ENCODE measurements at regions not wholly inside any gene's neighbourhood (a gene's known extent, or its start where the extent isn't known, plus 50 kb on each side); places are given as distances from the start of the nearest gene placed in this dataset.
"Not testable (repeated sequence)": the region's sequence is repeated elsewhere in the genome, so short reads cannot be mapped to it uniquely, and the experiment has no call there.

DNA sequence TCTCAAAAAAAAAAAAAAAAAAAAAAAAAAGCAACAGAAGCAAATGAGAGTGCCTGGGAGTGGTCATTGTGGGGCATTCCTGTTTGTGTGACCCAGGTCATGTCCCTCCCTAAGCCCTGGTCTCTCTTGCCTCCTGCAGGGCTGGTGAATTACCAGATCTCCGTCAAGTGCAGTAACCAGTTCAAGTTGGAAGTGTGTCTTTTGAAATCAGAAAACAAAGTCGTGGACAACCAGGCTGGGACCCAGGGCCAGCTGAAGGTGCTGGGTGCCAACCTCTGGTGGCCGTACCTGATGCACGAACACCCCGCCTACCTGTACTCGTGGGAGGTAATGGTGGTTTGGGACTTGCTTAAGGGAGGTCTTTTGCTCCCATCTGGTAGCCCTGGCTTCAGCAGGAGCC lies 1362.0 kb downstream of the CDH12 start:
- in situ Hi-C loops (cut with HindIII; ENCODE audit: low pct_ligation_motif_present, low sequenced_read_pairs); H3K4me3 ChIP-seq (ENCODE audit: low read depth, low read length); H3K36me3 ChIP-seq (replicated peaks); DNase-seq; H3K27me3 ChIP-seq (replicated peaks); H3K27ac ChIP-seq: not testable (repeated sequence)

DNA sequence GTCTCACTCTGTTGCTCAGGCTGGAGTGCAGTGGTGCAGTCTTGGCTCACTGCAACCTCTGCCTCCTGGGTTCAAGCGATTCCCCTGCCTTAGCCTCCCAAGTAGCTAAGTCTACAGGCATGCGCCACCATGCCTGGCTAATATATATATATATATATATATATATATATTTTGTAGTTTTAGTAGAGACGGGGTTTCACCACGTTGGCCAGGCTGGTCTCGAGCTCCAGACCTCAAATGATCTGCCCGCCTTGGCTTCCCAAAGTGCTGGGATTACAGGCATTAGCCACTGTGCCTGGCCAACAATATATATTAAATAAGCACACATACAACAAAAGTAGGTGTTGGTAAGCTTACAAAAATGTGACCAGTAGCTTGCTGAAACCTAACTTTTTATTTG lies 1364.3 kb downstream of the CDH12 start:
- in situ Hi-C loops (cut with HindIII; ENCODE audit: low pct_ligation_motif_present, low sequenced_read_pairs); H3K36me3 ChIP-seq (replicated peaks); DNase-seq; H3K4me3 ChIP-seq (ENCODE audit: low read depth, low read length); H3K27me3 ChIP-seq (replicated peaks); H3K27ac ChIP-seq: not testable (repeated sequence)

DNA sequence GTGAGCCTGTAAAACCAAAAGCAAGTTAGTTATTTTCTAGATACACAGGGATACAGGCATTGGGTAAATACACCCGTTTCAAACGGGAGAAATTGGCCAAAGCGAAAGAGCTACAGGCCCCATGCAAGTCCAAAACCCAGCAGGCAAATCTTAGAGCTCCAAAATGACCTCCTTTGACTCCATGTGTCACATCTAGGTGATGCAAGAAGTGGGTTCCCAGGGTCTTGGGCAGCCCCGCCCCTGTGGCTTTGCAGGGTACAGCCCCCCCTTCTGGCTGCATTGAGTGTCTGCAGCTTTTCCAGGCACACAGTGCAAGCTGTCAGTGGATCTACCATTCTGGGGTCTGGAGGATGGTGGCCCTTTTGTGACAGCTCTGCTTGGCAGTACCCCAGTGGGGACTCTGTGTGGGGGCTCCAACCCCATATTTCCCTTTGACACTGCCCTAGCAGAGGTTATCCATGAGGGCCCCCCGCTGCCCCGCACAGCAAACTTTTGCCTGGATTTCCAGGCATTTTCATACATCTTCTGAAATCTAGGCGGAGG lies 1367.6 kb downstream of the CDH12 start:
- in situ Hi-C loops (cut with HindIII; ENCODE audit: low pct_ligation_motif_present, low sequenced_read_pairs); H3K36me3 ChIP-seq (replicated peaks); H3K4me3 ChIP-seq (ENCODE audit: low read depth, low read length); H3K27me3 ChIP-seq (replicated peaks); H3K27ac ChIP-seq; DNase-seq: not testable (repeated sequence)
- TF ChIP-seq, protein P1, sequence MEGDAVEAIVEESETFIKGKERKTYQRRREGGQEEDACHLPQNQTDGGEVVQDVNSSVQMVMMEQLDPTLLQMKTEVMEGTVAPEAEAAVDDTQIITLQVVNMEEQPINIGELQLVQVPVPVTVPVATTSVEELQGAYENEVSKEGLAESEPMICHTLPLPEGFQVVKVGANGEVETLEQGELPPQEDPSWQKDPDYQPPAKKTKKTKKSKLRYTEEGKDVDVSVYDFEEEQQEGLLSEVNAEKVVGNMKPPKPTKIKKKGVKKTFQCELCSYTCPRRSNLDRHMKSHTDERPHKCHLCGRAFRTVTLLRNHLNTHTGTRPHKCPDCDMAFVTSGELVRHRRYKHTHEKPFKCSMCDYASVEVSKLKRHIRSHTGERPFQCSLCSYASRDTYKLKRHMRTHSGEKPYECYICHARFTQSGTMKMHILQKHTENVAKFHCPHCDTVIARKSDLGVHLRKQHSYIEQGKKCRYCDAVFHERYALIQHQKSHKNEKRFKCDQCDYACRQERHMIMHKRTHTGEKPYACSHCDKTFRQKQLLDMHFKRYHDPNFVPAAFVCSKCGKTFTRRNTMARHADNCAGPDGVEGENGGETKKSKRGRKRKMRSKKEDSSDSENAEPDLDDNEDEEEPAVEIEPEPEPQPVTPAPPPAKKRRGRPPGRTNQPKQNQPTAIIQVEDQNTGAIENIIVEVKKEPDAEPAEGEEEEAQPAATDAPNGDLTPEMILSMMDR (IDR thresholded peaks at IDR 0.05; ENCODE audit: low read depth, low read length, missing control alignments), result peak; percentile 51

DNA sequence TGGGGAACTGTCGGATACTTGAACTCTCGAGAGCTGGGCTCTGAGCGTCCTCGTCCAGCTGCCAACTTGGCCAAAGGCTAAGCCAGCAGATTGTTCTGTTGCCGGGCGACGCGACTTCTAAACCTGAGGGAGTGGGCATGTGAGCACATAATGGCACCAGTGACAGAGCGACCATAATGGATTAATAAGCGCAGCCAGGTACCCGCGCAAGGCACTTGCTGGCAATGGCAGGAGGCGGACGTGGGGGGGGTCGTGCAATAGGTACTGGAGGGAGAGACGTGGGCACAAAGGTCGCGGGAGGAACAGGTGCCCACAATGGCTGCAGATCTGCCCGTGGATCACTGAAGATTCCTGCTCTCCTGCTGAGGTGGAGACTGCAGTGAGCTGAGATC lies 1368.7 kb downstream of the CDH12 start:
- H3K4me3 ChIP-seq (ENCODE audit: low read depth, low read length); in situ Hi-C loops (cut with HindIII; ENCODE audit: low pct_ligation_motif_present, low sequenced_read_pairs); H3K27ac ChIP-seq; DNase-seq; H3K27me3 ChIP-seq (replicated peaks); H3K36me3 ChIP-seq (replicated peaks): not testable (repeated sequence)

DNA sequence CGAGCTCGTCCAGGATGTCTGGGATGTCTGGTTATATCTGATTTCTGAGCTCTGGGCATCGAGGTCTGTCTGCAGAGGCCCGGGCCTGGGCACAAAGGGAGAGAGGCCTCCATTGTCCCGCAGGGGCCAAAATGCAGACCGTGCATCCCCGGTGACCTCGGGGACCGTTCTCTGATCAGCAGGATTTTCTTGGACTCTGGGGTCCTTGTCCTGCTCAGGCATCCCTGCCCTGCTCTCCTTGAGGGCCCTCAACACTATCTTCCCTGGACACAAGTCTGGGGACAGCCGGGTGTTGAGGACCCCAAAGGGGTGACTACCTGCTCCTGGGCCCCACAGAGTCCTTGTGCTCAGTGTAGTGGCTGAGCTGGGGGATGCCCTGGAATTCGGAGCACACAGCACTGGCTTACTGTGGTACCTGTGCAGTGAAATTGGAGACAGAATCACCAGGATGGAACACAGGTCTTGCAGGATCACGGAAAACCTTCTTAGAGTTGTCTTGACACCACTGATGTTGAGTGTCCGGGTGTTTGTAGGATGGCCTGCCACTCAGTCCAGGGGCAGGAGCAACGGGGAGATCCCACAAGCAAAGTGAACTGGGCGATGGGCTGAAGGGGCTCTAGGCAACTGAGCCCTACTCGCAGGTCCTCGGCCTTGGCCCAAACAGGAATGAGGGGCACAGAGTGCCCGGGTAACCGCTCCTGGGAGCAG lies 1369.2 kb downstream of the CDH12 start:
- H3K4me3 ChIP-seq (ENCODE audit: low read depth, low read length); H3K27ac ChIP-seq; H3K27me3 ChIP-seq (replicated peaks); DNase-seq; in situ Hi-C loops (cut with HindIII; ENCODE audit: low pct_ligation_motif_present, low sequenced_read_pairs); H3K36me3 ChIP-seq (replicated peaks): not testable (repeated sequence)

DNA sequence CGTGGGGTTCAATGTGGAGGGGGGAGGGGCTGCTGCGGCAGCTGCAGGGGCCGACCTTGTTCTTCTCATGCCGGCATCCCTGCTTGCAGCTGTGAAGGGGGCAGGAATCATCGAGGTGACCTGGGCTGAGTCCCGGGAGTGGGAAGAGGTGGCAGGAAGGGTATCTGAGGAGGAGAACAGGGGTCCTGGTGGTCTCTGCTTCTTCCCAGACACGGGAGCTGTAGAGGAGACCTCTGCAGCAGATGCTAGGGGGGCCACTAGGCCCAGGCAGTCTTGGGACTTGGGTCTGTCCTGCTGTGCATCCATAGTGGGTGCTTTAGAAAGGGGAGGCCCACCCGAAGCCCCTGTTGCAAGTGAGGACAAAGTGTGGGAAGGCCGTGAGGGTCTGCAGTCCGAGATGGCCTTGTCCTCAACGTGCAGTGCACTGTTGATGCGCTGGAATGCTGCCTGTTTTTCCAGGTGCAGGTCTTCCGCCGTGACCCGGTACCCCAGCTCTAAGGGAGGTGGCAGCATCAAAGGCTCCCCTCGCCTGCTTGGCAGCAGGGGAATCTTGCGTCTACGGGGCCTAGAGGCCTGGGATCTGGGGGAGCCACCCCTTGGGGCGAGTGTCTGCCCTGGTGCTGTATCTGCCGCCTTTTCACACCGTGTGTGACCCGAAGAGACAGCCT lies 1370.0 kb downstream of the CDH12 start:
- H3K36me3 ChIP-seq (replicated peaks); DNase-seq; H3K27ac ChIP-seq; H3K27me3 ChIP-seq (replicated peaks); in situ Hi-C loops (cut with HindIII; ENCODE audit: low pct_ligation_motif_present, low sequenced_read_pairs); H3K4me3 ChIP-seq (ENCODE audit: low read depth, low read length): not testable (repeated sequence)

DNA sequence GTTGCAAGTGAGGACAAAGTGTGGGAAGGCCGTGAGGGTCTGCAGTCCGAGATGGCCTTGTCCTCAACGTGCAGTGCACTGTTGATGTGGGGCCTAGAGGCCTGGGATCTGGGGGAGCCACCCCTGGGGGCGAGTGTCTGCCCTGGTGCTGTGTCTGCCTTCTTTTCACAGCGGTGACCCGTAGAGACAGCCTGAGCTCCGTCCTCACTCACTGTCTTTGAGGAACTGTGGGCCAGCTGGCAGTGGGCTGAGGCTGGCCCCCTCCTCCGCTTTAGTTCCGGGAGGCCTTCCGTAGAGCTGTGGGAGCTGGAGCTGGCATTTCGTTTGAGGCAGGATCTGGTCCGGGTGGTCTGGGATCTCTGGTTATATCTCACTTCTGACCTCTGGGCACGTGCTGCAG lies 1370.6 kb downstream of the CDH12 start:
- H3K36me3 ChIP-seq (replicated peaks); in situ Hi-C loops (cut with HindIII; ENCODE audit: low pct_ligation_motif_present, low sequenced_read_pairs); H3K4me3 ChIP-seq (ENCODE audit: low read depth, low read length); DNase-seq; H3K27ac ChIP-seq; H3K27me3 ChIP-seq (replicated peaks): not testable (repeated sequence)

DNA sequence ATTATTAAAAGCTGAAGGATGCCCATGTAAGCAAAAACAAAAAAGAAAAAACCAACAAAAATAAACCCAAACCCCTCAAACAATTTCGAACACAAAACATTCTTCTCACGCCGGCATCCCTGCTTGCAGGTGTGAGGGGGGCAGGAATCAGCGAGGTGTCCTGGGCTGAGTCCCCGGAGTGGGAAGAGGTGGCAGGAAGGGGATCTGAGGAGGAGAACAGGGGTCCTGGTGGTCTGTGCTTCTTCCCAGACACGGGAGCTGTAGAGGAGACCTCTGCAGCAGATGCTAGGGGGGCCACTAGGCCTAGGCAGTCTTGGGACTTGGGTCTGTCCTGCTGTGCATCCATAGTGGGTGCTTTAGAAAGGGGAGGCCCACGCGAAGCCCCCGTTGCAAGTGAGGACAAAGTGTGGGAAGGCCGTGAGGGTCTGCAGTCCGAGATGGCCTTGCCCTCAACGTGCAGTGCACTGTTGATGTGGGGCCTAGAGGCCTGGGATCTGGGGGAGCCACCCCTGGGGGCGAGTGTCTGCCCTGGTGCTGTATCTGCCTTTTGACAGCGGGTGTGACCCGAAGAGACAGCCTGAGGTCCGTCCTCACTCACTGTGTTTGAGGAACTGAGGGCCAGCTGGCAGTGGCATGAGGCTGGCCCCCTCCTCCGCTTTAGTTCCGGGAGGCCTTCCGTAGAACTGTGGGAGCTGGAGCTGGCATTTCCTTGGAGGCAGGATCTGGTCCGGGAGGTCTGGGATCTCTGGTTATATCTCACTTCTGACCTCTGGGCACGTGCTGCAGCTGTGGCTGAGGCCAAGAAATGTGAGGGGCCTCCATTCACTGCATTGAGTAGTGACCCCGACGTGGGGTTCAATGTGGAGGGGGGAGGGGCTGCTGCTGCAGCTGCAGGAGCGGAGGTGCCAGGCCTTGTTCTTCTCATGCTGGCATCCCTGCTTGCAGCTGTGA lies 1371.5 kb downstream of the CDH12 start:
- H3K36me3 ChIP-seq (replicated peaks); H3K27me3 ChIP-seq (replicated peaks); H3K27ac ChIP-seq; DNase-seq; in situ Hi-C loops (cut with HindIII; ENCODE audit: low pct_ligation_motif_present, low sequenced_read_pairs); H3K4me3 ChIP-seq (ENCODE audit: low read depth, low read length): not testable (repeated sequence)

DNA sequence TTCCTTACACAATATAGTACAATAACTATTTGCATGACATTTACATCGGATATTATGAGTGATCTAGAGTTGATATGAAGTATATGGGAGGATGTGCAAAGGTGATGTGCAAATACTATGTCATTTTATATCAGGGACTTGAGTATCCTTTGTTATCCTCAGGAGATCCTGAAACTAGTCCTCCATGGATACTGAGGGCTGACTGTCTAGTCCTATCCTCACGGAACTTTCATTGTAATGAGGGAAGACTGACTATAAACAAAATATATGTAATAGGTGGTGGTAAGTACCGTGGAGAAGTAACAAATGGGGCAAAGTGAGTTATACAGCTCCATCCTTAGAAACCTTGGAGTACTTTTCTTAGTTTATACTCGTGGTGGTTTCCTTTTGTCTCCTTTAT lies 1373.1 kb downstream of the CDH12 start:
- DNase-seq; in situ Hi-C loops (cut with HindIII; ENCODE audit: low pct_ligation_motif_present, low sequenced_read_pairs); H3K4me3 ChIP-seq (ENCODE audit: low read depth, low read length); H3K27ac ChIP-seq; H3K27me3 ChIP-seq (replicated peaks); H3K36me3 ChIP-seq (replicated peaks): not testable (repeated sequence)

DNA sequence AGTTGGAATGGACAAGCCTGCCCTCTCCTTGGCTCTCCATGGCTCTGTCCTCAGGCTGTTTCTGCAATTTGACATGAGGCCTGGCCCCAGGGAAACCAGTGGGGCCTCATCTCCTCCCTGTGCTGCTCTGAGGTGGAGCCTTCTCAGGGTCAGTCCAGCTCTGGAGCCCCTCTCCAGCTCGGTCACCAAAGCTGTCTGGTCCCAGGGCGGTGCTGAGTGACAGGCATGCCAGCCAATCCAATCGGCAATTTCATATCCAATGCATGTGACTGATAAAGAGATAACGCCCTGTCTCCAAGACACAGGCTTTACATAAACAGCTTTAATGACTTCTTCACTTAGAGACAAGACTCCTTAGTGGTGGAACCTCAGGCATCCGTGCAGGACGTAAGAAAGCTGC lies 1379.2 kb downstream of the CDH12 start:
- H3K36me3 ChIP-seq (replicated peaks); H3K27ac ChIP-seq; H3K4me3 ChIP-seq (ENCODE audit: low read depth, low read length); DNase-seq; in situ Hi-C loops (cut with HindIII; ENCODE audit: low pct_ligation_motif_present, low sequenced_read_pairs); H3K27me3 ChIP-seq (replicated peaks): not testable (repeated sequence)

DNA sequence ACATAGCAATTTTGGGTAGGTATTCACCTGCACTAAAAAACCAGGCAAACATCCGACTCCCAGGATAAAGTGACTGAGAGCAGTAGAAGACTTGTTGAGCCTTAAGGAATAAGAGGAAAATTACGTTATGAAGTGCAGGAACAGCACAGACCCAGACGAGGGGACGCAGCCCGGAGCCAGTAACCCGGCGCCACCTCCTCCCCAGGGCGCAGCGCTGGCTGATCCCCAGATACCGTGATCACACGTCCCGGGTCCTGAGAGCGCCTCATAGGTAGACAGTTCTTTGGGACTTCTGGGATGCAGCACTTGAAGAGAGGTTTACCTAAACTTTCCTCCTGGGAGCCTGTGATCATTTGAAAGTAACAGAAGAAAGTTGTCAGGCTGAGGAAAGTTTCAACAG lies 1379.7 kb downstream of the CDH12 start:
- H3K27me3 ChIP-seq (replicated peaks); DNase-seq; H3K4me3 ChIP-seq (ENCODE audit: low read depth, low read length); H3K36me3 ChIP-seq (replicated peaks); H3K27ac ChIP-seq; in situ Hi-C loops (cut with HindIII; ENCODE audit: low pct_ligation_motif_present, low sequenced_read_pairs): not testable (repeated sequence)

DNA sequence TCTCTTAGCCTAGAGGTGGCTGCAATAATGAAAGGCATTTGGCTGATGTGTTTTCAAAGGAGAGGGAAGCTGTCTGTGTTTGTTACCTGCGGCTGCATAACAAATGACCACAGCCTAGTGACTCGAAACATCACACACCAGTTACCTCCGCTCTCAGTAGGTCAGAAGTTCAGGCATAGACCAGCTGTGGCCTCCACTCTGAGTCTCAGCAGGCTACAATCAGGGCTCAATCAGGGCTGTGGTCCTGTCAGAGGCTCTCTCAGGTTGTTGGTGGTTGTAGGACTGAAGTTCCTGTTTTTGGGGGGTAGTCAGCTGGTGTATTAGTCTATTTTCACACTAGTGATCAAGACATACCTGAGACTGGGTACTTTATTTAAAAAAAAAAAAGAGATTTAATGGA lies 1381.5 kb downstream of the CDH12 start:
- H3K4me3 ChIP-seq (ENCODE audit: low read depth, low read length); H3K27me3 ChIP-seq (replicated peaks); H3K27ac ChIP-seq; H3K36me3 ChIP-seq (replicated peaks); DNase-seq; in situ Hi-C loops (cut with HindIII; ENCODE audit: low pct_ligation_motif_present, low sequenced_read_pairs): not testable (repeated sequence)
